ENCODE measurements at regions not wholly inside any gene's neighbourhood (a gene's known extent, or its start where the extent isn't known, plus 50 kb on each side); places are given as distances from the start of the nearest gene placed in this dataset.

- TF ChIP-seq, protein P1, sequence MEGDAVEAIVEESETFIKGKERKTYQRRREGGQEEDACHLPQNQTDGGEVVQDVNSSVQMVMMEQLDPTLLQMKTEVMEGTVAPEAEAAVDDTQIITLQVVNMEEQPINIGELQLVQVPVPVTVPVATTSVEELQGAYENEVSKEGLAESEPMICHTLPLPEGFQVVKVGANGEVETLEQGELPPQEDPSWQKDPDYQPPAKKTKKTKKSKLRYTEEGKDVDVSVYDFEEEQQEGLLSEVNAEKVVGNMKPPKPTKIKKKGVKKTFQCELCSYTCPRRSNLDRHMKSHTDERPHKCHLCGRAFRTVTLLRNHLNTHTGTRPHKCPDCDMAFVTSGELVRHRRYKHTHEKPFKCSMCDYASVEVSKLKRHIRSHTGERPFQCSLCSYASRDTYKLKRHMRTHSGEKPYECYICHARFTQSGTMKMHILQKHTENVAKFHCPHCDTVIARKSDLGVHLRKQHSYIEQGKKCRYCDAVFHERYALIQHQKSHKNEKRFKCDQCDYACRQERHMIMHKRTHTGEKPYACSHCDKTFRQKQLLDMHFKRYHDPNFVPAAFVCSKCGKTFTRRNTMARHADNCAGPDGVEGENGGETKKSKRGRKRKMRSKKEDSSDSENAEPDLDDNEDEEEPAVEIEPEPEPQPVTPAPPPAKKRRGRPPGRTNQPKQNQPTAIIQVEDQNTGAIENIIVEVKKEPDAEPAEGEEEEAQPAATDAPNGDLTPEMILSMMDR (IDR thresholded peaks at IDR 0.05; ENCODE audit: poor library complexity, severe bottlenecking), result no peak
- TF ChIP-seq TAF1 (IDR thresholded peaks at IDR 0.05; ENCODE audit: low read depth), result no peak
These were observed 913.2 kb downstream of the DIAPH3 start for GRCh38 chr13:59250336-59251189.
